ENCODE measurements at regions not wholly inside any gene's neighbourhood (a gene's known extent, or its start where the extent isn't known, plus 50 kb on each side); places are given as distances from the start of the nearest gene placed in this dataset.
"Not testable (repeated sequence)": the region's sequence is repeated elsewhere in the genome, so short reads cannot be mapped to it uniquely, and the experiment has no call there.

DNA sequence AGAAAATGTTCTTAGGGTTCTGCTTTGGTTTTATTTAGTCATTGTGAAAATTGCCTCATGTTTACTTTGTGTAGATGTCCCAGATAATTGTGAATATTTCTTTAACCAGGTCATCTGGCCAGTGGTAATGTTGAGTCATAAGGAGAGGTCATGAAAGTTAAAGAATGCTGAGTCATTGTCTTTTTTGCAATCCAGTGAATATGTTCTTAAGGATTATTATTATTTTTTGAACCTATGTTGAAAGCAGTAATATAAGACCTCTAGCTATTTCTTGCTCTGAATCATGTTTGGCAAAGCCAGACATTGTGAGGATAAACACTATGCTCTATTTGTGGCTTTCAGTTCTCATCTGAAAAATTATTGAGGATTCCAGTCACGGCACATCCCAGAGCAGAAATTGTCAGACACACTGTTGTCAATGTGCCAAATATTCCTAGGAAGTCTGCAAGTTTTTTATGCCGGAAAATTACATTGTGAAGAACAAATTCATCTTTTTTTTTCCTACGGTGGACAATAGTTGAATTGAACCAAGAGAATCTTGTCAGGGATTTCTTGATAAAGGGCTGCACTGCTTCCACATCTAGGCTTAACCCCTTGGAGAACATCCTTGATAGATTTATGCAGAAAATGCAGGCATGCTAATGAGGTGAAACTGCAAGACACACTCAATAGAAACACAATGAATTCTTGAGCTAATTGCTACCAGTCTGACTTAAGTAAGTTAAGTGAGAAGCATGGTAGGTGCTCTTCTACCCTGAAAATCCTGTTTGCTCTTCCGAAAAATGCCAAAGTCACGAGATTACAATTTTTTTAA, 369.6 kb downstream of the ATP23 start:
- DNase-seq (ENCODE audit: low spot score): peak; percentile 83

DNA sequence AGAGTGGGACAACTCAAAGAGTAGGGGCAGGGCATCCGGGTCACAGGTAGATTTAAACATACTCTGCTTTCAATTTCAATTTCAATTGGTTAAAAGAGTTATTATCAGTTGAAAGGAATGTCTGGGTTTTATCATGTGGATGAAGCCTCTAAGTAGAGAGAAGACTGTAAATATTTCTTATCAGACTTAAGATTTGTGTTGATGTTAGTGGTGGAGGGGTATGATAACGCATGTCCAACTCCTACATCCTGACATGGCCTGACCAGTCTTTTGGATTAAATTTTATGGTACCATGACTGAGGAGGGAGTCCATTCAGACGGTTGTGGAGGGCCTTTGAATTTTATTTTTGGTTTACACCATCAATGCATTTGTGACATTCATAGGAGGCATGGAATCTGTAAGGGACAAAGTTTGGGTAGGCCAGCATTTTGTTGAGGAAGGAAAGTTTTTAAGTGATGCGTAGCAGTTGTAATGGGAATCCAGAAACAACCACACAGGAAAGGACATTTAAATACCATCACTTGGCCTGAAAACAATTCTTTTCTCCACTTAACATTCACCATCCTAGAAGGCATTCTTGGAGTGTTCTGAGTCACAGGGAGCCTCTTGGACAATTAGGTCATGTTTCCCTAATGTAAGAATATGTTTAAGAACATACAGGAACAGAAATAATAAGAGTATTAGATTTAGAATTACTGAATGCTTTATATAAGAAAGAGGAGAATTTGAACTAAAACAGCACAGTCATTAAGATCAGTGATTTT, 371.9 kb downstream of the ATP23 start:
- DNase-seq (ENCODE audit: low spot score): peak; percentile 72

DNA sequence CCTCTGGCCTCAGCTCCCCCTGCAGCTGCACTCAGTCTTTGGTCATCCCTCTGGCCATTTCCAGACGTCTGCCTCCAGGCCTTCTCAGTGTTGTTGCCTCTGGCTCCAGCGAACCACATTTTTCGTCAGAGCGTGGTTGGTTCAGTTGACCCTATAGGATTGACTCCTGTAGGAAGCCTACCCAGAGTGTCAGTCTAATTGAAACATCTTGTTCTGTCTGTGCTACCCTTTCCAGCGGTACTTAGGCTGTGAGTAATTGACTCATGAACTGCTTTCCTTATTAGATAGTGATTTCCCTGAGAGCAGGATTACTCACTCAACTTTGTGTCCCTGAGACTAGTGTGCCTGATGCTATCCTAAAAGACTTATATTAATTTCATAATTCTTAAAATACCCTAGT, 373.2 kb downstream of the ATP23 start:
- peak; percentile 25 for DNase-seq (ENCODE audit: low spot score)

DNA sequence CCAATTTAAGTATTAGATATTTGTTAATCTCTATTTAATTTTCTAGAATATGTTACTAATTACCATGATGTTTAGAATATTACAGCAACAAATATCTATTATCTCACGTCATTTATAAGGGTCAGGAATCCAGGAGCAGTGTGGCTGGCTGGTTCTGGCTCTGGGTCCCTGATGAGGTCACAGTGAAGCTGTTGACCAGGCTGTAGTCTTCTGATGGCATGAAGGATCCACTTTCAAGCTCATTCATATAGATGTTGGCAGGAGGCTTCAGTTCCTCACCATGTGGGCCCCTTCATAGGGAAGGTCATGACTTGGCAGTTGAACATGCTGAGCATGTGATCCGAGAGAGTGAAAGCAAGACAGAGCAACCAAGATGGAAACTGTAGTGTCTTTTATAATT, 375.6 kb downstream of the ATP23 start:
- no peak for DNase-seq (ENCODE audit: low spot score)

DNA sequence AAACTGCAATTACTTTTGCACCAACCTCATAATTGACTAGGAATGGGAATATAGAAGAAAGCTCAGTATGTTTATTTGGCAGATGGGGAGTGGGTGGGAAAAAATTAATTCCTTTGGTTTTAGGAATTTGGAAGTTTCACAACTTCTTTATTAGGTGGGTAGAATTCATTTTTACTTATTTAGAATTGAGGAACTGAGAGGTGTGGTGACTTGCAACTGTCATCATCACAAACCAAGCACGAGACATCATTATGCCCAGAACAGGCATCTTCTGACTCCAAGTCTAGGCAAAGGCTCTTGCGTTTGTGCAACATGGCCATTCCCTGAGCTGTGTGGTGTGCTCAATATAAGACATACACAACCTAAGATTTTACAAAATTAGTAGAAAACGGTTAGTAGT, 380.0 kb downstream of the ATP23 start:
- no peak for DNase-seq (ENCODE audit: low spot score)

DNA sequence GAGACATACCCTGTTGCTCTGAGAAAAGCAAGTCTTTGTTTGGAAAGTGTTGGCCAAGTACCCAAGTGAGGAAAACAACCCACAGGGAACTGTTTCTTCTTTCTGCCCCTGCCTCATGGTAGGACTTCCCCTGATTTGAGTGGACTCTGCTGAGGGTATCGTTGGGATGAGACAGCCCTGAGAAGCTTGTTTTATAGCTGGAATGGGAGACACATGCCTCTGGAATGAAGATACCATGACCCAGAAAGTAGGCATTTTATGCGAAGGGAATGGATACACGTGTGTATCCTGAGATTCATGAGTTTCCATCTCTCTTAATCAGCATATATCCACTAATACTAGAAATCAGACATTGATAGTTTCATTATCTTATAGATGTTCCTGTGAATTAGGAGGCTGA, 382.3 kb downstream of the ATP23 start:
- no peak for DNase-seq (ENCODE audit: low spot score)

DNA sequence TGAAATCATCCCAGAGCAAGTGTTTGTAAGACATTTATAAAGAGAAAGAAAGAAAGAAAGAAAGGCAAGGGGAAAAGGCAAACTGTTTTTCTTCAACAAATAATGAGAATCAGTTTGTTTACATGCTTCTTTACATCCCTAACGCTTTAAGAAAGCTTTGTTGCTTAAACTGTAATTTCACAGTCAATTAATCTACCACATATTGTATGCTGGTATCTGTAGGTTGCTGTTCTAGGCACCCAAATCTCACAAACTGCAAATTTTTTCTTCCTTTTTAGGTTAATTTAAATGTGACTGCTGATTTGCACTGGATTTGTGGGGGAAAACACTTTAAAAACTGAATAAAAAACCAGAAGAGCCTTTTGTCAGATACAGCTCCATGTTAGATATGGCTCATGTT, 384.2 kb downstream of the ATP23 start:
- no peak for DNase-seq (ENCODE audit: low spot score)

DNA sequence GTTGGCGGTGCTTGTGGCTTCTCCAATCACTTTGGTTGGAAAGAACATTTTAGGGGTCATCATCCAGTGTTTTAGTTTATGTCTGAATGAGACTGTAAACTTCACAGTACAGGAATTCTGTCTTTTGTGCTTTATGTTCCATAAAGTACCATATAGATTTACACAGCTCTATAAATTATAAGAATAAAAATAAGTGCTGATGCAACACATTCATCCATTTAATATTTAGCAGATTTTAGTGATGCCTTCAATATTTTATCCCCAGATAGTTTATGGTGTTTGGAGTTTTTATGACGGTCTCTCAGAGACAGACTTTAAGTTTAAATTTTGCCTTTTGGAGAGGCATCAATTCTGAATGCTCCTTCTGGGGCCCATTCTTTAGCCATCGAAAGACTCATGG, 385.2 kb downstream of the ATP23 start:
- DNase-seq (ENCODE audit: low spot score): no peak

DNA sequence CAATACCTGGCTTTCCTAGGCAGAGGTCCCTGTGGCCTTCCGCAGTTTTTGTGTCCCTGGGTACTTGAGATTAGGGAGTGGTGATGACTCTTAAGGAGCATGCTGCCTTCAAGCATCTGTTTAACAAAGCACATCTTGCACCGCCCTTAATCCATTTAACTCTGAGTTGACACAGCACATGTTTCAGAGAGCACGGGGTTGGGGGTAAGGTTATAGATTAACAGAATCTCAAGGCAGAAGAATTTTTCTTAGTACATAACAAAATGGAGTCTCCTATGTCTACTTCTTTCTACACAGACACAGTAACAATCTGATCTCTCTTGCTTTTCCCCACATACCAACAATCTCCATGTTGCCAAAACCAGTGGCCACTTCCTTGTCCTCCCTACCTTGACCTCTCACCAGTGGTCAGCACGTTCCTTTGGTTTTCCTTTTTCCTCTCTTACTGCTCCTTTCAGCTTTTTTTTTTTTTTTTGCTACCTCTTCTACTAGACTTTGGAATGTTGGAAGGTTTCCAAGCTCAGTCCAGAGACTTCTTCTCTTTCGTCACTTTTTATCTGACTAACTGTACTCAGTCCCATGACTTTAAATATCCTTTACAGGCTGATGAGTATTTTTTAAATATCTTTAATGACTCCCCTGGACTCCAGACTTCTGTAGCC, 395.3 kb downstream of the ATP23 start:
- DNase-seq (ENCODE audit: low spot score): peak; percentile 67

DNA sequence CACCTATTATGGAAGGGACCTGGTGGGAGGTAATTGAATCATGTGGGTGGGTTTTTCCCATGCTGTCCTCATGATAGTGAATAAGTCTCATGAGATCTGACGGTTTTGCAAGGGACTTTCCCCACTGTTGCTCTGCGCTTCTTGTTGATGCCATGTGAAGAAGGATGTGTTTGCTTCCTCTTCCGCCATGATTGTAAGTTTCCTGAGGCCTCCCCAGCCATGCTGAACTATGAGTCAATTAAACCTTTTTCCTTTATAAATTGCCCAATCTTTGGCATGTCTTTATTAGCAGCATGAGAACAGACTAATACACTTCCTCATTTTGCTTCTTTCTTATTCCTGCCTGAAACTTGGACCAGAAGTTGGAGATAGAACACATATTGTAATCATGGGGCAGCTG, 396.2 kb downstream of the ATP23 start:
- DNase-seq (ENCODE audit: low spot score): not testable (repeated sequence)

DNA sequence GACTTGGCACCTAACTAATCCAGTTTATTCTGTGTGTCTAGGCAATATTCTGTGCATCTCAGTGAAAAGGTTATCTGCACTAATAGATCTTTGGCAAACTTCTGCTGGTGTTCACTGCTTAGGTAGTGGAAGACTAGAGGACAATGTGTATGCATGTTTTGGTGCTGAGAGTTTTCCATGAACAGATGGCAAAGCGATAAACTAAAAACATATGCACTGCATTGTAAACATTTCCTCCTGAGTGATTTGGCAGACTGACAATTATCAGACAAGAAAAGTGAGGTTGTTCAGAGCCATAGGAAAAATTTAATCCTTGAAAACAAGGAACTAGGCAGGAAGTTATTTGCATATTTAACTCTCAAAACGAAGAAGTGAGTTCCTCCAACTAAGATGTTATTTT, 400.4 kb downstream of the ATP23 start:
- DNase-seq (ENCODE audit: low spot score): no peak

DNA sequence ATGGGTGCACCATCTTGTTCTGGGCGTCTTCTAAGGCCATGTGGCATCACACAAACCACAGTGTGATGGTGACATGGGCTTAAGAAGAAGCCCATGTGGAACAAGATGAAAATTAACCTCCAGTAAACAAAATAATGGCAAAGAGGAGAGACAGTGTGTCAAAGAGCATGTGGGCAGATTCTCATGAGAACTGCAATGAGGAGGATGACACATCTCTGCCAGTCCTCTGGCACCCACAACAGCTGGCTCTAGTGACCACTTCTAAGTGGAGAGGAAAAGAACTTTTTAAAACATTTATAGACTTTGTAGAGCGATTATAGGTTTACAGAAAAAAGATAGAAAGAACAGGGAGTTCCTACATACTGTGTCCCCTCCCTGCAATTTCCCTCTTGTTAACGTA, 401.4 kb downstream of the ATP23 start:
- DNase-seq (ENCODE audit: low spot score): no peak

DNA sequence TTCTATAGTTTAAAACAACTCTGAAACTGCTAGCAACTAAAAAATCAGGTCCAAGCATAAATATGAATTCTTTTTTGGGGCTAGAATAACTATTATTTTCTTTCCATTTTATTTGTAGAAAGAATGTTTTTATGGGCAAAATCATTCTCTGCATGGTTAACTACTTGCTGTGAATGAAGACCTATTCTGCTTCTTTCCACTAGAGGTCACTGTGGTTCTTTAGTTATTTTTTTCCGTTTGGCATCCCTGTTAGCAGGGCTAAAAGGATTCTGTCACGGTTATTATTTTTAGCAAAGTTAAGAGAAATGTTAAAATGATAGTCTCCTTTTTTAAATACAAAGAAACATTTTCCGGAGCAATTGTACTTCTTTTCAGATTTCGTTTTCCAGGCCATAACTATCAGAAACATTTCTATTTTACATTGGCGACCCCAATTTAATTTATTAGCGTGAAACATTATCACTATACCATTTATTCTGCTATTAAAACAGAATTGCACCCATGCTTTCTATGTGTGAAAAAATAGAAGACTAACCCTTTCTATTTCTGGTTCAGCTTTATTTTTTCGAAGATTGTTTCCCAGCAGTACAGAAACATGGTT, 404.8 kb downstream of the ATP23 start:
- peak; percentile 58 for DNase-seq (ENCODE audit: low spot score)

DNA sequence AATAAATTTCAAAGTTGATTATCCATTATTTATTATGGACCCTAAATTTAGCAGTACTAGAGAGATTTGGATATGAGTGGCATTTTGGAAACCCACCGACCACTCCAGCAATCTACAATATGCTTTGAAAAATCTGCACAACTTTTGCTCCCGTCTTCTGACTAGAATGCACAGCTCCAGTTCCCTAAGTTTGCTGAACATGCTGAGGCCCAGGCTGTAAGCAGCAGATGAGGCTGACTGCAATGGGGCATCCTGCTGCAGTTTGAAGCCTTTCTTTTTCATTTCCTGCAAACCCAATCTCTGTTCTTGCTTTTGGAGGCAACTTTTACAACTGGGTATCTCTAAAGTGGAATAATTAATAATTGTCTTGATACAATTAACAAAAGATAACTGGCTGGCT, 405.8 kb downstream of the ATP23 start:
- DNase-seq (ENCODE audit: low spot score): no peak

DNA sequence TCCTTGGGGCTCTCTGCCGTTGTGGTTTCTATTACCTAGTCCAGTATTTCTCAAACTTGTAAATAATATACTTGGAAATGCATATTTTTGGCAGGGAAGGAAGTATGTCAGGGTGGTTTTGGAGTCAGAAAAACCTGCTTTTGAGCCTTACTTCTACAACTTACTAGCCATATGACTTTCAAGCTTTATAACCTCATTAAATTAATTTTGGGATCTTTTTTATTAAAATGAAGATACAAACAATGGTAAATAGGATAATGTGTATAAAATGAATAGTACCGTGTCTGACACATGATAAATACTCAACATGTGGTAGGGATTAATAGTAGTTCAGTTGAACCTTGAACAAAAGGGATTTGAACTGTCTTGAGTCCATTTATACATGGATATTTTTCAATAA, 406.3 kb downstream of the ATP23 start:
- DNase-seq (ENCODE audit: low spot score): no peak

DNA sequence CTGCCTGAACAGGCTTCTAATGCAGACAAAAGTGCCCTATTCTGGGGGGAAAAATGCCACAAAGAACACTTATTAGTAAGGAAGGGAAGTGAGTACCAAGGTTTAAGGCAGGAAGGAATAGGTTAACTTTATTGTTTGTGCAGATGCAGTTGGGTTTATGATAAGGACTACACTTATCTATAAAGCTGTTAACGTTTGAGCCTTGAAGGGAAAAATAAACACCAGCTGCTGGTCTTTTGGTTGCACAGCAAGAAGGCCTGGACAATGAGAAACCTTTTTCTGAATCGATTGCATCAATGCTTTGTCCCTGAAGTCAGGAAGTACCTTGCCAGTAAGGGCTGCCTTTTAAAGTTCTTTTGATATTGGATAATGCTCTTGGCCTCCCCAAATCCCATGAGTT, 407.8 kb downstream of the ATP23 start:
- no peak for DNase-seq (ENCODE audit: low spot score)

DNA sequence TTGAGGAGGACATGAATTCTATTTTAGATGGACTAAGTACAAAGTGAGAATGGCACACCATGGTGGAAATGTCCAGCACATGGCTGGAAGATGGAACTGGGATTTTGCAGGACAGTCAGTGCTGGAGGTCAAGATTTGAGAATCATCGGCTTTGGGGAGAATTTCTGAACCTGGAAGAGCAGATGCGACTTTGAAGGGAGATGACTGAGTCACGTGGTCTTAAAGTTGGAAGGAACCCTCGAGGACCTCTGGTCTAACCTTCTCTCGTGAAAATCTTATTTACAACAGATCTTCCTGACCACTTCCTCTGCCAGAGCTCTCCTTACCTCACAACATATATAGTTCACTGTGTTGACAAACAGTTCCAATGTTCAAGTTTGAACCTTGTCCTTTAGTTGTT, 415.4 kb downstream of the ATP23 start:
- DNase-seq (ENCODE audit: low spot score): no peak

DNA sequence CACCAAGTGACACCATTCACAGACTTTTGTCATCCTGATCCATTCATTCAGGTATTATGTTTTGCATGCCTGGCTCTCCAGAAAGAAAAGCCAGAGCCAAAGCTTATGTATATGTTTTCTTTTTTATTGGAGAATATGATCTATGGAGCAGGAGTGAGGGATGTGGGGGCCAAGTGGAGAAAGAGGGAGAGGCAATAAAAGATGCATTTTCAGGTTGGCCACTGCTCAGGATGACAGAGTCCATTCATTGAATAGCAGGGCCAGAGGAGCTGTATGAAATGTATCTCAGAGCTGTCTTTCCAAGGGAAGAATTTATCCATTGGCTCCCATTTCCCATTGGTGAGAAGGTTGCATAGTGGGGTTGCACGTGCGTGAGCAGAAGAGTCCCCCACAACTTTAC, 416.1 kb downstream of the ATP23 start:
- DNase-seq (ENCODE audit: low spot score): no peak

DNA sequence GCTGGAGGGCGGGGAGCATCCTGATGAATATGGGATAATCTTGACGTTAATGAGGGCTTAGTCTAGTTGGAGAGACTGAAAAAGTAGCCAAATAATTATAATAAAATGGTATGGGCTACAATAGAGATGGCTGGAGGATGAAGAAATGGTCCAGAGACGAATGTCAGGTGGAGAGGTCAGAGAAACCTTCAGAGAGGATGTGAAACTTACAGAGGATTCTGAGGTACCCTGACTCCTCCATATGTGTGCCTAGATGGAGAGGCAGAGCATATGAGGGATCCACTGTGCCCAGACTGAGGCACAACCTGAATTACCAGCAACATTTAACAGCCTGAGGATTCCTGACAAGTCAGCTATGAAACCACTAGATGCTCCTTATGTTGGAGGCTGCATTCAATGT, 417.0 kb downstream of the ATP23 start:
- DNase-seq (ENCODE audit: low spot score): no peak

DNA sequence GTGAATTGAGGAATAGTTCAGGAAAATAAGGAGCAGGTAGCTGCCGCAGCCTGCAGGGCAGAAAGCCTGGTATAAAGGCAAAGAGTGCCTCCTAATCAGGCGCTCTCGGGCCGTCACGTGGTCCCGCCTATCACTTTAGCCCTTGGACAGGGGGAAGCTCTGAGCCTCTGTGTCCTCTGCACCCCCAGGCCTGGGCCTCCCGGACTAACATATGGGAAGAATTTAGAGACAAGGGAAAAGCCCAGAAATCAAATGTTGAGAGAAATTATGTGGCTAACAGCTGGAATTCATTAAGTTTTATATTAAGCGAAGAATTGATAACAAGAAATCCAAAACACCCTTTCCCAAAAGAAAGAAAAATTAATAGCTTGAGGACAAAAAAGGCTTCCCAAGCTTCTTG, 417.7 kb downstream of the ATP23 start:
- no peak for DNase-seq (ENCODE audit: low spot score)

DNA sequence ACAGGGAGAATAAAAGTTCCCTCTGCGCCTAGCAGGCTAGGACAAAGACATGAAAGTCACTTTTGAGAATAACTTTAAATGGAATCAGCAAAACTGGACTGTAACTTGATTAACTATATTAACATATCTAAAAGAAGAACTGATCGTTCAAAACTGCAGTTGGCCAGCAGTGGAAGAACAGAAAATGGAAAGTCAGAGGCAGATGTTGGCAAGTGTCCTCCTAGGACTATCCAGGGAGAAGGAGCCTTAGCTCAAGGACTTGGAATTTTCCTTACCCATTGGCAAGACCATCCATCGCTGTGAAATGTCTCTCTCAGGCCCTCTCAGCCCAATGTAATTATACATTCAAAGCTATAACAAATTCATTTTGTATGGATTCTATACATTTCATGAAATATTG, 419.7 kb downstream of the ATP23 start:
- DNase-seq (ENCODE audit: low spot score): no peak

DNA sequence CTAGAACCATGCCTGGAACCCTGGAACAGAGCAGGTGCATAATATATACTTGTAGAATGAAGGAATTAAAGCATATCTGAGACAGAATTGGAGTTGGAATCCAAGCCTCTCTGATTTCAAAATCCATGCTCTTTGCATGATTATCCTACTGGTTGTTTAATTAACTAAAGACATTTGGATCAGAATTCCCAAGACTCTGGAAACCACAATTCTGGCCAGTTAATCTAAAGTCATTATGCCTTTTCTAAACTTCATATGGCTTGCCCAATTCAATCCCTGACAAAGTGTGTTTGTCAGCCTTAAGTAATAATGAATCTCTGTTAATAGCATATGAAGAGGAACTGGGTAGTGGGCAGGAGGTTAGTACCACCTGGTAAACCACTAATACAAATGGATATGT, 422.6 kb downstream of the ATP23 start:
- DNase-seq (ENCODE audit: low spot score): no peak

Data from AG08395 (cell line).